SH-SY5Y (cell line): ENCODE measurements at regions not wholly inside any gene's neighbourhood (a gene's known extent, or its start where the extent isn't known, plus 50 kb on each side); places are given as distances from the start of the nearest gene placed in this dataset.

ENCODE experiments used
- GATA2 ChIP-seq: IDR thresholded peaks from 2 replicates; pipeline ENCODE4 v1.6.1; 2011; ENCODE audit warnings: mild to moderate bottlenecking, low read depth, low read length
- GATA3 ChIP-seq: IDR thresholded peaks from 2 replicates; pipeline ENCODE4 v1.6.1; 2011; ENCODE audit warnings: low read depth, mild to moderate bottlenecking, low read length, moderate library complexity

- TF ChIP-seq GATA2 (no peak), GATA3 (no peak)
Measured at GRCh38 chr1:14479865-14480264, 118.6 kb upstream of the KAZN start.
